Osteoblast (primary cell): ENCODE measurements at regions not wholly inside any gene's neighbourhood (a gene's known extent, or its start where the extent isn't known, plus 50 kb on each side); places are given as distances from the start of the nearest gene placed in this dataset.
A peak's percentile ranks its signal among the peaks of the same experiment; 100 is the strongest.

ENCODE experiments used
- DNase-seq: peaks from one replicate; pipeline ENCODE4 v3.0.0; 2011; ENCODE audit warnings: low spot score, mixed read lengths; ENCODE audit not compliant: insufficient read length; ENCODE audit errors: missing footprints
- H2AFZ ChIP-seq: 2 replicates; pipeline ENCODE4 v1.6.0; 2011; ENCODE audit warnings: mild to moderate bottlenecking, low read length
- H3K27ac ChIP-seq: 2 replicates; pipeline ENCODE4 v1.5.1; 2011; ENCODE audit warnings: mild to moderate bottlenecking, low read depth, low read length, moderate library complexity
- H3K27me3 ChIP-seq: 2 replicates; pipeline ENCODE4 v1.6.0; 2012; ENCODE audit warnings: mild to moderate bottlenecking, control low read depth, inconsistent platforms, low read length, moderate library complexity; ENCODE audit not compliant: insufficient read depth
- H3K36me3 ChIP-seq: 2 replicates; pipeline ENCODE4 v1.5.1; 2011; ENCODE audit warnings: mild to moderate bottlenecking, low read length, control low read depth, moderate library complexity; ENCODE audit not compliant: insufficient read depth
- H3K4me1 ChIP-seq: 2 replicates; pipeline ENCODE4 v1.5.1; 2011; ENCODE audit warnings: mild to moderate bottlenecking, low read length, control low read depth, moderate library complexity; ENCODE audit not compliant: insufficient read depth
- H3K4me2 ChIP-seq: 2 replicates; pipeline ENCODE4 v1.6.0; 2011; ENCODE audit warnings: mild to moderate bottlenecking, low read length; ENCODE audit not compliant: insufficient read depth
- H3K4me3 ChIP-seq: fragments of 200-600 bp; sonication (generic); 3 replicates; pipeline ENCODE4 v1.5.1; 2012; ENCODE audit warnings: mild to moderate bottlenecking, low read length, inconsistent platforms; ENCODE audit not compliant: insufficient read depth
- H3K79me2 ChIP-seq: 2 replicates; pipeline ENCODE4 v1.6.0; 2012; ENCODE audit warnings: mild to moderate bottlenecking, low read length, control low read depth, inconsistent platforms; ENCODE audit not compliant: insufficient read depth
- H3K9me3 ChIP-seq: 2 replicates; pipeline ENCODE4 v1.5.1; 2011; ENCODE audit warnings: low read depth, low read length, control low read depth
- H4K20me1 ChIP-seq: 2 replicates; pipeline ENCODE4 v1.6.0; 2012; ENCODE audit warnings: mild to moderate bottlenecking, low read length, control low read depth; ENCODE audit not compliant: insufficient read depth
- CTCF ChIP-seq: IDR thresholded peaks from 2 replicates; pipeline ENCODE4 v1.5.1; 2011; ENCODE audit warnings: mild to moderate bottlenecking, low read depth, low read length, moderate library complexity; ENCODE audit errors: extremely low read depth

GRCh38 chr17:64785011-64785421 is 122.9 kb upstream of the SMURF2 start:
- no peak overlapping the region for H3K4me2 ChIP-seq
- H4K20me1 ChIP-seq: peaks cover 9% of the 10 kb centered on the region
- no peak for TF ChIP-seq CTCF
- H3K27ac ChIP-seq: no peak overlapping the region
- DNase-seq: no peak
- no peak overlapping the region for H3K4me3 ChIP-seq
- H3K27me3 ChIP-seq: peaks cover 11% of the 10 kb centered on the region
- peaks cover 7% of the 10 kb centered on the region for H3K36me3 ChIP-seq
- no peaks in the 10 kb centered on the region for H3K9me3 ChIP-seq
- H3K4me1 ChIP-seq: peaks cover 5% of the 10 kb centered on the region
- no peak overlapping the region for H2AFZ ChIP-seq
- no peaks in the 10 kb centered on the region for H3K79me2 ChIP-seq

- H3K27ac ChIP-seq: no peak overlapping the region
- H3K4me1 ChIP-seq: peaks cover 5% of the 10 kb centered on the region
- peaks cover 9% of the 10 kb centered on the region for H4K20me1 ChIP-seq
- no peak overlapping the region for H3K4me2 ChIP-seq
- no peak for TF ChIP-seq CTCF
- peaks cover 16% of the 10 kb centered on the region for H3K27me3 ChIP-seq
- H3K9me3 ChIP-seq: no peaks in the 10 kb centered on the region
- no peak overlapping the region for H2AFZ ChIP-seq
- DNase-seq: no peak
- H3K36me3 ChIP-seq: peaks cover 7% of the 10 kb centered on the region
- no peaks in the 10 kb centered on the region for H3K79me2 ChIP-seq
- no peak overlapping the region for H3K4me3 ChIP-seq
These were observed 122.4 kb upstream of the SMURF2 start for GRCh38 chr17:64784353-64785010.

DNA sequence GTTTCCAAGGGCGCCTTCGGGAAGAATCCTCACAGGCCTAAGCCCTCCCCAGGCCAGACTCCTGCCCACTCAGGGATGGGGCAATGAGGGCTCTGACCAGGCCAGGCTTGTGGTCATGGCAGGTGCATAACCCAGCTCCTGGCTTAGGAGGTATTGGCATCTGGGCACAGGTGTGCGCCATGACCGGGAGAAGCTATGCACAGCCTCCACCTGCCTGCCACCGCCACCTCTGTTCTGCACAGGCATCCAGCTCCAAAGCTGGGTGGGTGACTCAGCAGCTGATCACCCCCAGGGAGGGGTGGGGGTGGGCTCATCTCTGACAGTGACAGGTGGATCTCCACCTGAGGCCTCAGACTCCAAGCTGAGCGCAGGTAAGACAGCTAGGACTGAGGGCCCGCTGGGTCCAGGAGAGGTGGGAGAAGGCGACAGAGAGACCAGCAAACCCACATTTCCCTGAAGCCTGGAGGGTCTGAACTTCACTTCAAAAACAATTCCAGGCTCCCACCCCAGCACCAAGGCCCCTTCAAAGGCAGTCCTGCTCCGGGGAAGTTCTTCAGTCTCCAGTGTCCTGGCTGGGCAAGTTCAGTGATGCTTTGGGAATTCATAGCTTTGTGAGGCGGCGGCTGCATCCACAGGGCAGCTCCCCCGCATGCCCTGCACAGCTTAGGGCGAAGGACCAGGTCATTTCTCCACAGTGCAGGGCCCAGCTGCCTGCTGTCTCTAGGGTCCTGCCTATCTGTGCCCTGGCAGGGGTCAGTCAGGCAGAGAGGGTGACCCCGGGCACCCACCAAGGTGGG is 121.6 kb upstream of the SMURF2 start:
- Histone ChIP-seq H3K4me3 (no peak overlapping the region), H3K4me1 (peaks cover 5% of the 10 kb centered on the region), H4K20me1 (peaks cover 9% of the 10 kb centered on the region), H3K9me3 (no peaks in the 10 kb centered on the region), H3K36me3 (peaks cover 7% of the 10 kb centered on the region), H3K27me3 (peaks cover 23% of the 10 kb centered on the region), H3K4me2 (no peak overlapping the region), H3K27ac (no peak overlapping the region), H3K79me2 (no peaks in the 10 kb centered on the region), H2AFZ (no peak overlapping the region)
- no peak for TF ChIP-seq CTCF
- peak; percentile 76 for DNase-seq

- Histone ChIP-seq H3K36me3 (peaks cover 7% of the 10 kb centered on the region), H3K27ac (no peak overlapping the region), H3K27me3 (peaks cover 30% of the 10 kb centered on the region), H3K4me2 (no peak overlapping the region), H3K9me3 (no peaks in the 10 kb centered on the region), H4K20me1 (peaks cover 9% of the 10 kb centered on the region), H3K4me1 (peaks cover 5% of the 10 kb centered on the region), H2AFZ (no peak overlapping the region), H3K79me2 (no peaks in the 10 kb centered on the region), H3K4me3 (no peak overlapping the region)
- no peak for DNase-seq
- TF ChIP-seq CTCF: no peak
These were observed 120.9 kb upstream of the SMURF2 start for GRCh38 chr17:64783031-64783461.
